Esophagus squamous epithelium (tissue), 4 donors: ENCODE measurements at regions not wholly inside any gene's neighbourhood (a gene's known extent, or its start where the extent isn't known, plus 50 kb on each side); places are given as distances from the start of the nearest gene placed in this dataset.

Experiments used
- CTCF ChIP-seq, 6 experiments: fragments of 450-650 bp in 4 of 6; fragments of 200-600 bp in 2 of 6; sonication (generic) in 2 of 6; IDR thresholded peaks; one replicate each; pipeline ENCODE4 v1.5.1; 2016 to 2019; ENCODE audit warnings: antibody characterized with exemption in 6 of 6, mild to moderate bottlenecking in 4 of 6, moderate library complexity in 4 of 6
- POLR2A ChIP-seq, 4 donors: fragments of 450-650 bp; IDR thresholded peaks; one replicate each; pipeline ENCODE4 v1.6.1; 2017; ENCODE audit warnings: antibody characterized with exemption in 4 of 4, mild to moderate bottlenecking in 4 of 4, moderate library complexity in 3 of 4

GRCh38 chr5:114038756-114039155, 323.1 kb upstream of the KCNN2 start:
- TF ChIP-seq CTCF (IDR thresholded peaks at IDR 0.05), result no peak
- TF ChIP-seq POLR2A (IDR thresholded peaks at IDR 0.05), result no peak
